Neutrophil (primary cell): ENCODE measurements at regions not wholly inside any gene's neighbourhood (a gene's known extent, or its start where the extent isn't known, plus 50 kb on each side); places are given as distances from the start of the nearest gene placed in this dataset.

Experiments
- H3K27ac ChIP-seq: fragments of 200-600 bp; sonication (generic); 2 replicates; pipeline ENCODE4 v1.5.1; 2016; ENCODE audit warnings: mild to moderate bottlenecking, moderate library complexity
- H3K27me3 ChIP-seq: fragments of 200-600 bp; sonication (generic); 2 replicates; pipeline ENCODE4 v1.6.0; 2016; ENCODE audit warnings: mild to moderate bottlenecking
- H3K36me3 ChIP-seq: fragments of 200-600 bp; sonication (generic); 2 replicates; pipeline ENCODE4 v1.5.1; 2017
- H3K4me1 ChIP-seq, 2 experiments: fragments of 200-600 bp in 1 of 2; sonication (generic) in 1 of 2; 1 replicate in 1 of 2; 2 replicates in 1 of 2; pipeline versions ENCODE4 v1.5.1 to v1.6.1; 2013 to 2016; ENCODE audit warnings: low read depth in 1 of 2, low read length in 1 of 2, mild to moderate bottlenecking in 1 of 2, moderate library complexity in 1 of 2; ENCODE audit not compliant: control insufficient read depth in 1 of 2, insufficient read depth in 1 of 2
- H3K4me3 ChIP-seq, 2 experiments: fragments of 200-600 bp in 1 of 2; sonication (generic) in 1 of 2; 1 replicate in 1 of 2; 2 replicates in 1 of 2; pipeline ENCODE4 v1.5.1; 2013 to 2016; ENCODE audit warnings: low read depth in 1 of 2, low read length in 1 of 2, mild to moderate bottlenecking in 1 of 2, moderate library complexity in 1 of 2
- H3K9me3 ChIP-seq: fragments of 200-600 bp; sonication (generic); 2 replicates; pipeline ENCODE4 v1.5.1; 2016
- CTCF ChIP-seq: fragments of 200-600 bp; sonication (generic); IDR thresholded peaks from 2 replicates; pipeline ENCODE4 v1.5.1; 2016; ENCODE audit warnings: antibody characterized with exemption

GRCh38 chr5:38182991-38183390 lies 75.4 kb upstream of the EGFLAM start:
- Histone ChIP-seq H3K4me1 (no peaks in the 10 kb centered on the region), H3K36me3 (no peaks in the 10 kb centered on the region), H3K27me3 (peaks cover 22% of the 10 kb centered on the region), H3K27ac (no peak overlapping the region), H3K4me3 (no peak overlapping the region), H3K9me3 (no peaks in the 10 kb centered on the region)
- TF ChIP-seq CTCF: no peak

DNA sequence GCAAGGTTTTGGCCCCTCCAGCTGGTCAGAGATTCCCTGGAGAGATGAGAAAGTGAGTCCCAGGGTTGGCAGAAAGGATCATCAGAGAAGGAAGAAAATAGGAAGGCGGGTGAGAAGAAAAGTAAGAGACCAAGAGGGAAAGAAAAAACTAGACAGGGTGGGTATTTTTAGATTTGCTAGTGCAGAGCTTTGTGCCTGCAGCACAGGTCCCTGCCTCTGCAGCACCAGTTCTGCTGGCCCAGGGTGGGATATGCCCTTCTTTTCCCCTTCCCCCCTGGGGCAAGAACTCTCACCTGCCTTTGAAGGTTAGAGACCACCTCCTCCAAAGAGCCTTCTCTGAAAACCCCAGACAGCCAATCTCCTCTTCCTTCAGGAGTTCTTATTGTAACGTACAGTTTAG lies 90.3 kb upstream of the EGFLAM start:
- Histone ChIP-seq H3K4me1 (no peaks in the 10 kb centered on the region), H3K27ac (no peak overlapping the region), H3K36me3 (no peaks in the 10 kb centered on the region), H3K4me3 (no peak overlapping the region), H3K9me3 (no peaks in the 10 kb centered on the region), H3K27me3 (no peaks in the 10 kb centered on the region)
- no peak for TF ChIP-seq CTCF

- H3K9me3 ChIP-seq: no peaks in the 10 kb centered on the region
- H3K27me3 ChIP-seq: no peaks in the 10 kb centered on the region
- H3K4me3 ChIP-seq: no peak overlapping the region
- TF ChIP-seq CTCF: no peak
- H3K27ac ChIP-seq: no peak overlapping the region
- H3K4me1 ChIP-seq: no peaks in the 10 kb centered on the region
- no peaks in the 10 kb centered on the region for H3K36me3 ChIP-seq
These were observed 90.8 kb upstream of the EGFLAM start for GRCh38 chr5:38167562-38167996.

DNA sequence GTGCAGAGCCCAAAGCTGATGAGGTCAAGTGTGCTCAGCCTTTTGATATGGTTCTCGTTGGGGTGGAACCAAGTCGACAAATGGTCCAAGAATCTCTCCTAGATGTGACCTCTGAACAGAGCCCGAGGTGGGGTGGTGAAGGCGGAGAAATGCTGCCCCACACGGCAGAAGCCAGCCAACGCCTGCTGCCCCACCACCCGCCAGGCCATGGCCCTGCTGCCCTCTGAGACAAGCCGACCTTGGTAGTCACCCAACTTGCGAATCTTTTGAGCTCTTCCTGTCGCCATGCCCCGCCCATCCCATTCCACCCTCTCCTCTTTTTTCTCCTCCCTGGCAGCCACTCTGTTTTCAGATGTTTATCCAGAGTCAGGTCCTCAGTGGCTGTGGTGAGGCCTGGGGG lies 91.5 kb upstream of the EGFLAM start:
- Histone ChIP-seq H3K4me1 (no peaks in the 10 kb centered on the region), H3K36me3 (no peaks in the 10 kb centered on the region), H3K9me3 (no peaks in the 10 kb centered on the region), H3K4me3 (no peak overlapping the region), H3K27ac (no peak overlapping the region), H3K27me3 (no peaks in the 10 kb centered on the region)
- TF ChIP-seq CTCF: no peak

GRCh38 chr5:38165435-38165834 lies 92.9 kb upstream of the EGFLAM start:
- no peaks in the 10 kb centered on the region for H3K4me1 ChIP-seq
- H3K27me3 ChIP-seq: peaks cover under 1% of the 10 kb centered on the region
- TF ChIP-seq CTCF: no peak
- H3K4me3 ChIP-seq: no peak overlapping the region
- H3K9me3 ChIP-seq: no peaks in the 10 kb centered on the region
- H3K27ac ChIP-seq: no peak overlapping the region
- no peaks in the 10 kb centered on the region for H3K36me3 ChIP-seq
